AG04449 (cell line): ENCODE measurements at regions not wholly inside any gene's neighbourhood (a gene's known extent, or its start where the extent isn't known, plus 50 kb on each side); places are given as distances from the start of the nearest gene placed in this dataset.

Experiments used
- CTCF ChIA-PET: fragments of 350-600 bp; formaldehyde crosslinking; extraction: SDS; loops from one replicate; lab custom pipeline; 2021; ENCODE audit warnings: antibody characterized with exemption; lab: Yijun Ruan, JAX
- POLR2A ChIA-PET: fragments of 400-600, 350-600 bp; formaldehyde crosslinking; extraction: SDS; loops from one replicate; lab custom pipeline; 2020; ENCODE audit warnings: antibody characterized with exemption, inconsistent platforms; lab: Yijun Ruan, JAX
- DNase-seq: peaks from one replicate; pipeline ENCODE4 v3.0.0-alpha.2; 2010; ENCODE audit warnings: low read depth, low spot score
- H3K4me3 ChIP-seq: 2 replicates; pipeline ENCODE4 v1.5.1; 2011; ENCODE audit warnings: low read depth, mild to moderate bottlenecking, control low read depth, low read length
- CTCF ChIP-seq: IDR thresholded peaks from one replicate; pipeline ENCODE4 v1.5.1; 2011; ENCODE audit warnings: mild to moderate bottlenecking, moderate library complexity, low read length, control low read depth, inconsistent platforms; ENCODE audit not compliant: insufficient read depth; ENCODE audit errors: missing control alignments

GRCh38 chr14:93870377-93870776 is 56.8 kb upstream of the FAM181A start:
- no peak for DNase-seq
- TF ChIP-seq CTCF = no peak
- ChIA-PET POLR2A (no interaction called here), CTCF (no interaction called here)
- H3K4me3 ChIP-seq = no peak overlapping the region

GRCh38 chr14:93869427-93869826 is 57.7 kb upstream of the FAM181A start:
- no peak for TF ChIP-seq CTCF
- no peak for DNase-seq
- no peak overlapping the region for H3K4me3 ChIP-seq
- CTCF ChIA-PET = interaction anchor here (1.0 kb wide), 1 partner anchor 70 kb away, joined by 4 read pairs; no protein-coding TSS in a partner anchor
- POLR2A ChIA-PET = no interaction called here

- TF ChIP-seq CTCF = no peak
- ChIA-PET POLR2A (no interaction called here), CTCF (interaction anchor here (1.0 kb wide), 1 partner anchor 72 kb away, joined by 4 read pairs; no protein-coding TSS in a partner anchor)
Measured at GRCh38 chr14:93868165-93868564, 59.0 kb upstream of the FAM181A start.

GRCh38 chr14:93862265-93862664 is 64.9 kb upstream of the FAM181A start:
- POLR2A ChIA-PET = no interaction called here
- CTCF ChIA-PET = no interaction called here
- H3K4me3 ChIP-seq = no peak overlapping the region
- no peak for TF ChIP-seq CTCF
- no peak for DNase-seq

More at GRCh38 chr14:93868165-93868564, 59.0 kb upstream of the FAM181A start:
- DNase-seq = no peak
- no peak overlapping the region for H3K4me3 ChIP-seq

- H3K4me3 ChIP-seq = no peak overlapping the region
- TF ChIP-seq CTCF = no peak
- no peak for DNase-seq
- ChIA-PET CTCF (no interaction called here), POLR2A (no interaction called here)
Measured at GRCh38 chr14:93861836-93862235, 65.3 kb upstream of the FAM181A start.

- DNase-seq = no peak
- ChIA-PET CTCF (no interaction called here), POLR2A (no interaction called here)
- H3K4me3 ChIP-seq = no peak overlapping the region
- TF ChIP-seq CTCF = no peak
Measured at GRCh38 chr14:93859957-93860356, 67.2 kb upstream of the FAM181A start.
